Endothelial cell of umbilical vein (primary cell): ENCODE measurements at regions not wholly inside any gene's neighbourhood (a gene's known extent, or its start where the extent isn't known, plus 50 kb on each side); places are given as distances from the start of the nearest gene placed in this dataset.

ENCODE experiments used
- EZH2 ChIP-seq: IDR thresholded peaks from 2 replicates; pipeline ENCODE4 v1.6.1; 2012; ENCODE audit warnings: borderline replicate concordance, low read depth, mild to moderate bottlenecking, moderate library complexity, low read length, inconsistent platforms; ENCODE audit not compliant: severe bottlenecking
- FOS ChIP-seq: IDR thresholded peaks from 2 replicates; pipeline ENCODE4 v1.6.1; 2011; ENCODE audit warnings: mild to moderate bottlenecking, low read length, moderate library complexity, borderline replicate concordance; ENCODE audit not compliant: insufficient read depth
- GATA2 ChIP-seq: IDR thresholded peaks from 2 replicates; pipeline ENCODE4 v1.7.0; 2011; ENCODE audit warnings: low read depth, mild to moderate bottlenecking, moderate library complexity, mixed read lengths, low read length; ENCODE audit not compliant: insufficient read length, insufficient read depth
- JUN ChIP-seq: IDR thresholded peaks from 2 replicates; pipeline ENCODE4 v1.6.1; 2011; ENCODE audit warnings: borderline replicate concordance, low read depth; ENCODE audit not compliant: insufficient read length, insufficient read depth
- MYC ChIP-seq: IDR thresholded peaks from one replicate; pipeline ENCODE4 v1.6.1; 2011; ENCODE audit warnings: mild to moderate bottlenecking, low read depth, low read length
- POLR2A ChIP-seq: IDR thresholded peaks from 2 replicates; pipeline ENCODE4 v1.6.1; 2012; ENCODE audit warnings: low read depth, mild to moderate bottlenecking, control low read depth, low read length
- POLR2AphosphoS5 ChIP-seq: IDR thresholded peaks from 2 replicates; pipeline ENCODE4 v1.6.1; 2012; ENCODE audit warnings: low read depth, mild to moderate bottlenecking, control low read depth, low read length, moderate library complexity; ENCODE audit not compliant: insufficient read depth
- TF ChIP-seq, protein P1 (sequence below), 2 donors: IDR thresholded peaks; 1 replicate in 1 of 2; 2 replicates in 1 of 2; pipeline ENCODE4 v1.5.1; 2011; ENCODE audit warnings: low read length in 2 of 2, mild to moderate bottlenecking in 2 of 2, moderate library complexity in 2 of 2, control low read depth in 1 of 2, inconsistent platforms in 1 of 2, low read depth in 1 of 2; ENCODE audit not compliant: insufficient read depth in 1 of 2; ENCODE audit errors: extremely low read depth in 1 of 2
- TF ChIP-seq, protein P2 (sequence below): IDR thresholded peaks from 2 replicates; pipeline ENCODE4 v1.6.1; 2011; ENCODE audit not compliant: insufficient read depth, insufficient read length

DNA sequence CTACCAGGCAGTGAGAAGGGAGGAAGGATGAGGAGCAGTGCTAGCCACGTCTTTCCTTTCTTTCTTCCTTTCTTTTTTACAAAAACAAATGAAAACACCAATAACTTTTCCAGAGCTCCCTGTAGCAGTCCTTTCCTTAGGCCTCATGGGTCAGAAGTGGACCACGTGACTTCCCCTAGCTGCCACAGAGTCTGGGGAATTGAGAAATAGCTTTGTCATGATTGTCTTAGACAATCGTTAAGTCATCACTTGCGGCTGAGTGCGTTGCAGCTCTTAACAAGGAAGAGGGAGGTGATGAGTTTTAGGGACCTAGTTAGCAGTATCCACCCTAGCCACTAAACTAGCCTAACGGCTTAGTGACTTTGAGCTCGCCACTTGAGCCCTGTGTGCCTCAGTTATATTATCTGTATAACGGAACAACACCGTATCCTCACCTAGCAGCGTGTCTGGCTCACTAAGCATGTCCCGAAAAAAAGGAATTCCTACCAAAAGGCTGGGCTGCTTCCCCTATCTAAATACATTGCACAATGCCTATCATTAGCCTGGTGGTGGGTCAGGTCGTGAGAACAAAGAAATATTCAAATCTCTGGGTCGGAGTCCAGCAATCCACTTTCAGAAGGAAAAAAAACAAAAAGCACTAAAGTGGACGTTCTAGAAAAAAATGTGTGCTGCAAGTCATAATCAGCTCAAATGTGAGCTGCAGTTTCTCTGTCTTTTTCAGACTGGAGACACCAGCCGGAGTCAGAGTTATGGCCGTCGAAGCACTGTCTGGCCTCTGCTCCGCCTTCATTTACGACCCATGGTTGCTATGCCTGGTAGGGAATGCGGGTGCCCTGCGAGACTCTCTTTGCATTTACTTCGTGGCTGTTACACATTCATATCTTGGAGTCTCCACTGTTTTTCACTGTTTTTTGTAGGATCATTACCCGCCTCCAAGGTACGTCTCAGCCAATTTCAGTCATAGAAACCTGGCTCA lies 338.5 kb upstream of the FOXK1 start:
- TF ChIP-seq EZH2 (no peak), POLR2A (no peak), MYC (no peak), POLR2AphosphoS5 (no peak), FOS (no peak), GATA2 (no peak), JUN (no peak)
- TF ChIP-seq, protein P1, sequence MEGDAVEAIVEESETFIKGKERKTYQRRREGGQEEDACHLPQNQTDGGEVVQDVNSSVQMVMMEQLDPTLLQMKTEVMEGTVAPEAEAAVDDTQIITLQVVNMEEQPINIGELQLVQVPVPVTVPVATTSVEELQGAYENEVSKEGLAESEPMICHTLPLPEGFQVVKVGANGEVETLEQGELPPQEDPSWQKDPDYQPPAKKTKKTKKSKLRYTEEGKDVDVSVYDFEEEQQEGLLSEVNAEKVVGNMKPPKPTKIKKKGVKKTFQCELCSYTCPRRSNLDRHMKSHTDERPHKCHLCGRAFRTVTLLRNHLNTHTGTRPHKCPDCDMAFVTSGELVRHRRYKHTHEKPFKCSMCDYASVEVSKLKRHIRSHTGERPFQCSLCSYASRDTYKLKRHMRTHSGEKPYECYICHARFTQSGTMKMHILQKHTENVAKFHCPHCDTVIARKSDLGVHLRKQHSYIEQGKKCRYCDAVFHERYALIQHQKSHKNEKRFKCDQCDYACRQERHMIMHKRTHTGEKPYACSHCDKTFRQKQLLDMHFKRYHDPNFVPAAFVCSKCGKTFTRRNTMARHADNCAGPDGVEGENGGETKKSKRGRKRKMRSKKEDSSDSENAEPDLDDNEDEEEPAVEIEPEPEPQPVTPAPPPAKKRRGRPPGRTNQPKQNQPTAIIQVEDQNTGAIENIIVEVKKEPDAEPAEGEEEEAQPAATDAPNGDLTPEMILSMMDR (IDR thresholded peaks at IDR 0.05; ENCODE audit: extremely low read depth in 1 of 2, insufficient read depth in 1 of 2, low read depth in 1 of 2, low read length in 2 of 2), result no peak
- TF ChIP-seq, protein P2, sequence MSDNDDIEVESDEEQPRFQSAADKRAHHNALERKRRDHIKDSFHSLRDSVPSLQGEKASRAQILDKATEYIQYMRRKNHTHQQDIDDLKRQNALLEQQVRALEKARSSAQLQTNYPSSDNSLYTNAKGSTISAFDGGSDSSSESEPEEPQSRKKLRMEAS, result no peak
